ENCODE measurements at regions not wholly inside any gene's neighbourhood (a gene's known extent, or its start where the extent isn't known, plus 50 kb on each side); places are given as distances from the start of the nearest gene placed in this dataset.

GRCh38 chr11:81579339-81579738, 1154.3 kb downstream of the FAM181B start:
- in situ Hi-C loops (cut with HindIII; ENCODE audit: low pct_unique_long_range_greater_than_20kb, low sequenced_read_pairs), result no loop called here
- no peaks in the 10 kb centered on the region for H3K27me3 ChIP-seq (ENCODE audit: control insufficient read depth, insufficient read depth, low read length)
- H3K4me3 ChIP-seq (ENCODE audit: low read depth in 2 of 2, low read length in 2 of 2), result no peak overlapping the region
- no peak for DNase-seq (ENCODE audit: low read depth, low spot score)
- H3K27ac ChIP-seq (ENCODE audit: low read length), result no peak overlapping the region
- no peaks in the 10 kb centered on the region for H3K4me1 ChIP-seq (ENCODE audit: control insufficient read depth, insufficient read depth, low read length)
- intact Hi-C loops (cut with micrococcal nuclease; ENCODE audit: unreplicated experiment), result no loop called here
- no TSS peak for BruUV-seq (replicated peaks)
- ChIA-PET CTCF (no interaction called here), POLR2A (no interaction called here)
- ATAC-seq, result no peak
- 0 out of 2 replicates have a peak, but pooled peaks cover 4% of the 10 kb centered on the region for H3K9me3 ChIP-seq (ENCODE audit: control insufficient read depth, insufficient read depth, low read depth, low read length)
- no peak for TF ChIP-seq TCF7L2 (IDR thresholded peaks at IDR 0.05; ENCODE audit: low read depth, low read length)
- no peak for TF ChIP-seq REST (IDR thresholded peaks at IDR 0.05; ENCODE audit: insufficient read depth in 1 of 2, low read depth in 2 of 2, low read length in 1 of 2)
- no peak for TF ChIP-seq SIN3A (IDR thresholded peaks at IDR 0.05; ENCODE audit: borderline replicate concordance, insufficient read depth, low read depth, low read length)
- no peak for TF ChIP-seq POLR2AphosphoS5 (IDR thresholded peaks at IDR 0.05; ENCODE audit: low read depth, low read length)
- TF ChIP-seq CTCF (IDR thresholded peaks at IDR 0.05), result no peak
- H3K36me3 ChIP-seq (ENCODE audit: control insufficient read depth, insufficient read depth, low read length), result no peaks in the 10 kb centered on the region

- TF ChIP-seq TCF7L2 (IDR thresholded peaks at IDR 0.05; ENCODE audit: low read depth, low read length) (no peak), SIN3A (IDR thresholded peaks at IDR 0.05; ENCODE audit: borderline replicate concordance, insufficient read depth, low read depth, low read length) (no peak), POLR2AphosphoS5 (IDR thresholded peaks at IDR 0.05; ENCODE audit: low read depth, low read length) (no peak), REST (IDR thresholded peaks at IDR 0.05; ENCODE audit: insufficient read depth in 1 of 2, low read depth in 2 of 2, low read length in 1 of 2) (no peak), CTCF (IDR thresholded peaks at IDR 0.05) (no peak)
- intact Hi-C loops (cut with micrococcal nuclease; ENCODE audit: unreplicated experiment), result no loop called here
- in situ Hi-C loops (cut with HindIII; ENCODE audit: low pct_unique_long_range_greater_than_20kb, low sequenced_read_pairs), result no loop called here
- no peaks in the 10 kb centered on the region for H3K36me3 ChIP-seq (ENCODE audit: control insufficient read depth, insufficient read depth, low read length)
- no peaks in the 10 kb centered on the region for H3K4me1 ChIP-seq (ENCODE audit: control insufficient read depth, insufficient read depth, low read length)
- H3K4me3 ChIP-seq (ENCODE audit: low read depth in 2 of 2, low read length in 2 of 2), result no peak overlapping the region
- ATAC-seq (no peak), DNase-seq (ENCODE audit: low read depth, low spot score) (no peak)
- ChIA-PET CTCF (no interaction called here), POLR2A (no interaction called here)
- no peak overlapping the region for H3K27ac ChIP-seq (ENCODE audit: low read length)
- 0 out of 2 replicates have a peak, but pooled peaks cover 4% of the 10 kb centered on the region for H3K9me3 ChIP-seq (ENCODE audit: control insufficient read depth, insufficient read depth, low read depth, low read length)
- H3K27me3 ChIP-seq (ENCODE audit: control insufficient read depth, insufficient read depth, low read length), result no peaks in the 10 kb centered on the region
- BruUV-seq (replicated peaks), result no TSS peak
These were observed 1155.1 kb downstream of the FAM181B start for GRCh38 chr11:81578571-81578970.

Data from Panc1 (cell line).